HUDEP-2 (cell line): ENCODE measurements at regions not wholly inside any gene's neighbourhood (a gene's known extent, or its start where the extent isn't known, plus 50 kb on each side); places are given as distances from the start of the nearest gene placed in this dataset.
"Not testable (repeated sequence)": the region's sequence is repeated elsewhere in the genome, so short reads cannot be mapped to it uniquely, and the experiment has no call there.

ENCODE experiments used
- DNase-seq, 76 experiments: peaks; one replicate each; lab custom pipeline; 2025; ENCODE audit not compliant: unreplicated experiment in 76 of 76; lab: John Stamatoyannopoulos, UW

- DNase-seq = not testable (repeated sequence)
These were observed 315.6 kb downstream of the RAD51AP2 start for GRCh38 chr2:17202628-17203027.

GRCh38 chr2:17199741-17200140 lies 318.5 kb downstream of the RAD51AP2 start:
- no peak for DNase-seq

- no peak for DNase-seq
These were observed 321.9 kb downstream of the RAD51AP2 start for GRCh38 chr2:17196380-17196779.

- DNase-seq = no peak
These were observed 323.2 kb downstream of the RAD51AP2 start for GRCh38 chr2:17195016-17195415.

- no peak for DNase-seq
These were observed 324.2 kb downstream of the RAD51AP2 start for GRCh38 chr2:17194083-17194482.

GRCh38 chr2:17193433-17193890 lies 324.8 kb downstream of the RAD51AP2 start:
- DNase-seq = not testable (repeated sequence)

GRCh38 chr2:17191223-17191622 lies 327.0 kb downstream of the RAD51AP2 start:
- no peak for DNase-seq

GRCh38 chr2:17190527-17190926 lies 327.7 kb downstream of the RAD51AP2 start:
- DNase-seq = no peak

GRCh38 chr2:17188721-17189120 lies 329.5 kb downstream of the RAD51AP2 start:
- DNase-seq = no peak

GRCh38 chr2:17184512-17184911 lies 333.7 kb downstream of the RAD51AP2 start:
- DNase-seq = no peak

- DNase-seq = no peak
These were observed 335.8 kb downstream of the RAD51AP2 start for GRCh38 chr2:17182399-17182798.

GRCh38 chr2:17181051-17181752 lies 337.0 kb downstream of the RAD51AP2 start:
- DNase-seq = no peak

GRCh38 chr2:17179145-17179808 lies 339.0 kb downstream of the RAD51AP2 start:
- DNase-seq = no peak

- no peak for DNase-seq
These were observed 341.2 kb downstream of the RAD51AP2 start for GRCh38 chr2:17177088-17177487.

- DNase-seq = peak in 5 of 76 experiments; percentile 0 to 31 (median 9)
These were observed 346.7 kb downstream of the RAD51AP2 start for GRCh38 chr2:17171446-17172049.

- DNase-seq = no peak
These were observed 351.7 kb downstream of the RAD51AP2 start for GRCh38 chr2:17166506-17166905.

GRCh38 chr2:17164550-17164949 lies 353.7 kb downstream of the RAD51AP2 start:
- no peak for DNase-seq

- no peak for DNase-seq
These were observed 354.6 kb downstream of the RAD51AP2 start for GRCh38 chr2:17163638-17164037.

- no peak for DNase-seq
These were observed 355.5 kb downstream of the RAD51AP2 start for GRCh38 chr2:17162713-17163112.

- no peak for DNase-seq
These were observed 357.6 kb downstream of the RAD51AP2 start for GRCh38 chr2:17160594-17160993.

- no peak for DNase-seq
These were observed 362.2 kb downstream of the RAD51AP2 start for GRCh38 chr2:17156086-17156485.

GRCh38 chr2:17149945-17150344 lies 368.3 kb downstream of the RAD51AP2 start:
- DNase-seq = no peak
